ENCODE measurements at regions not wholly inside any gene's neighbourhood (a gene's known extent, or its start where the extent isn't known, plus 50 kb on each side); places are given as distances from the start of the nearest gene placed in this dataset.
"Not testable (repeated sequence)": the region's sequence is repeated elsewhere in the genome, so short reads cannot be mapped to it uniquely, and the experiment has no call there.

- peaks cover 8% of the 10 kb centered on the region; the same call in 1 of the 2 replicates for H3K4me1 ChIP-seq (ENCODE audit: insufficient read depth, low read length)
- no peaks in the 10 kb centered on the region for H3F3A ChIP-seq (ENCODE audit: low read length, unreplicated experiment)
- H2AFZ ChIP-seq (ENCODE audit: low read length), result no peak overlapping the region
- no peak overlapping the region for H3K4me2 ChIP-seq (ENCODE audit: low read length)
- TF ChIP-seq EZH2 (IDR thresholded peaks at IDR 0.05; ENCODE audit: low read length, unreplicated experiment), result no peak
- no peak for TF ChIP-seq EZH2phosphoT487 (IDR thresholded peaks at IDR 0.05; ENCODE audit: borderline replicate concordance, low read length)
- no peak for TF ChIP-seq CTCF (conservative IDR thresholded peaks at IDR 0.05; ENCODE audit: low read depth, low read length)
- 0 out of 2 replicates have a peak overlapping the region, but pooled peaks have one; percentile 13 for H3K27ac ChIP-seq (ENCODE audit: low read length)
- no peaks in the 10 kb centered on the region for H3K79me2 ChIP-seq (ENCODE audit: low read length)
- H3K36me3 ChIP-seq (ENCODE audit: low read depth, low read length), result no peaks in the 10 kb centered on the region
- ChIA-PET POLR2A (ENCODE audit: unreplicated experiment) (no interaction called here), CTCF (no interaction called here)
- no peak overlapping the region for H3K4me3 ChIP-seq (ENCODE audit: low read length)
- no peaks in the 10 kb centered on the region for H3K9me3 ChIP-seq (ENCODE audit: low read length)
- DNase-seq, result peak; percentile 19
- no peaks in the 10 kb centered on the region for H4K20me1 ChIP-seq (ENCODE audit: low read length)
- ATAC-seq, result peak; percentile 84
- BruUV-seq (replicated peaks), result TSS peak; percentile 84
- H3K9ac ChIP-seq (ENCODE audit: low read length), result no peak overlapping the region
- H3K27me3 ChIP-seq (ENCODE audit: low read length), result no peaks in the 10 kb centered on the region
- no peaks in the 10 kb centered on the region for H3K9me2 ChIP-seq (replicated peaks; ENCODE audit: low read length)
- intact Hi-C loops (cut with micrococcal nuclease), result no loop called here
These were observed 1532.7 kb downstream of the HACE1 start for GRCh38 chr6:103326760-103327757.

GRCh38 chr6:103313432-103313831 is 1546.3 kb downstream of the HACE1 start:
- CTCF ChIA-PET, result no interaction called here
- no peak for TF ChIP-seq EZH2 (IDR thresholded peaks at IDR 0.05; ENCODE audit: low read length, unreplicated experiment)
- TF ChIP-seq CTCF (conservative IDR thresholded peaks at IDR 0.05; ENCODE audit: low read depth, low read length), result no peak
- TF ChIP-seq EZH2phosphoT487 (IDR thresholded peaks at IDR 0.05; ENCODE audit: borderline replicate concordance, low read length), result no peak

GRCh38 chr6:103294376-103294775 is 1565.3 kb downstream of the HACE1 start:
- H4K20me1 ChIP-seq (ENCODE audit: low read length); H3K27me3 ChIP-seq (ENCODE audit: low read length); H3K9ac ChIP-seq (ENCODE audit: low read length); H3F3A ChIP-seq (ENCODE audit: low read length, unreplicated experiment); H3K9me3 ChIP-seq (ENCODE audit: low read length); ATAC-seq; H2AFZ ChIP-seq (ENCODE audit: low read length); H3K27ac ChIP-seq (ENCODE audit: low read length); DNase-seq; intact Hi-C loops (cut with micrococcal nuclease); POLR2A ChIA-PET (ENCODE audit: unreplicated experiment); H3K36me3 ChIP-seq (ENCODE audit: low read depth, low read length); H3K79me2 ChIP-seq (ENCODE audit: low read length); H3K9me2 ChIP-seq (replicated peaks; ENCODE audit: low read length); H3K4me1 ChIP-seq (ENCODE audit: insufficient read depth, low read length); H3K4me3 ChIP-seq (ENCODE audit: low read length); CTCF ChIA-PET; BruUV-seq (replicated peaks); H3K4me2 ChIP-seq (ENCODE audit: low read length): not testable (repeated sequence)

More at GRCh38 chr6:103313432-103313831, 1546.3 kb downstream of the HACE1 start:
- Histone ChIP-seq H3K4me1 (ENCODE audit: insufficient read depth, low read length) (no peaks in the 10 kb centered on the region), H4K20me1 (ENCODE audit: low read length) (no peaks in the 10 kb centered on the region), H3K9me2 (replicated peaks; ENCODE audit: low read length) (no peaks in the 10 kb centered on the region), H3F3A (ENCODE audit: low read length, unreplicated experiment) (no peaks in the 10 kb centered on the region), H3K9me3 (ENCODE audit: low read length) (no peaks in the 10 kb centered on the region), H3K36me3 (ENCODE audit: low read depth, low read length) (no peaks in the 10 kb centered on the region), H3K9ac (ENCODE audit: low read length) (no peak overlapping the region), H3K27ac (ENCODE audit: low read length) (no peak overlapping the region), H3K4me2 (ENCODE audit: low read length) (no peak overlapping the region), H3K79me2 (ENCODE audit: low read length) (no peaks in the 10 kb centered on the region), H2AFZ (ENCODE audit: low read length) (no peak overlapping the region), H3K27me3 (ENCODE audit: low read length) (no peaks in the 10 kb centered on the region), H3K4me3 (ENCODE audit: low read length) (no peak overlapping the region)
- POLR2A ChIA-PET (ENCODE audit: unreplicated experiment), result no interaction called here
- intact Hi-C loops (cut with micrococcal nuclease), result no loop called here
- DNase-seq (no peak), ATAC-seq (no peak)
- BruUV-seq (replicated peaks), result no TSS peak

Measured in PC-3 (cell line).